AG04449 (cell line): ENCODE measurements at regions not wholly inside any gene's neighbourhood (a gene's known extent, or its start where the extent isn't known, plus 50 kb on each side); places are given as distances from the start of the nearest gene placed in this dataset.
A peak's percentile ranks its signal among the peaks of the same experiment; 100 is the strongest.

Experiments used
- CTCF ChIA-PET: fragments of 350-600 bp; formaldehyde crosslinking; extraction: SDS; loops from one replicate; lab custom pipeline; 2021; ENCODE audit warnings: antibody characterized with exemption; lab: Yijun Ruan, JAX
- POLR2A ChIA-PET: fragments of 400-600, 350-600 bp; formaldehyde crosslinking; extraction: SDS; loops from one replicate; lab custom pipeline; 2020; ENCODE audit warnings: antibody characterized with exemption, inconsistent platforms; lab: Yijun Ruan, JAX
- DNase-seq: peaks from one replicate; pipeline ENCODE4 v3.0.0-alpha.2; 2010; ENCODE audit warnings: low read depth, low spot score
- H3K4me3 ChIP-seq: 2 replicates; pipeline ENCODE4 v1.5.1; 2011; ENCODE audit warnings: low read depth, mild to moderate bottlenecking, control low read depth, low read length
- TF ChIP-seq, protein P1 (sequence below): IDR thresholded peaks from one replicate; pipeline ENCODE4 v1.5.1; 2011; ENCODE audit warnings: mild to moderate bottlenecking, moderate library complexity, low read length, control low read depth, inconsistent platforms; ENCODE audit not compliant: insufficient read depth; ENCODE audit errors: missing control alignments

DNA sequence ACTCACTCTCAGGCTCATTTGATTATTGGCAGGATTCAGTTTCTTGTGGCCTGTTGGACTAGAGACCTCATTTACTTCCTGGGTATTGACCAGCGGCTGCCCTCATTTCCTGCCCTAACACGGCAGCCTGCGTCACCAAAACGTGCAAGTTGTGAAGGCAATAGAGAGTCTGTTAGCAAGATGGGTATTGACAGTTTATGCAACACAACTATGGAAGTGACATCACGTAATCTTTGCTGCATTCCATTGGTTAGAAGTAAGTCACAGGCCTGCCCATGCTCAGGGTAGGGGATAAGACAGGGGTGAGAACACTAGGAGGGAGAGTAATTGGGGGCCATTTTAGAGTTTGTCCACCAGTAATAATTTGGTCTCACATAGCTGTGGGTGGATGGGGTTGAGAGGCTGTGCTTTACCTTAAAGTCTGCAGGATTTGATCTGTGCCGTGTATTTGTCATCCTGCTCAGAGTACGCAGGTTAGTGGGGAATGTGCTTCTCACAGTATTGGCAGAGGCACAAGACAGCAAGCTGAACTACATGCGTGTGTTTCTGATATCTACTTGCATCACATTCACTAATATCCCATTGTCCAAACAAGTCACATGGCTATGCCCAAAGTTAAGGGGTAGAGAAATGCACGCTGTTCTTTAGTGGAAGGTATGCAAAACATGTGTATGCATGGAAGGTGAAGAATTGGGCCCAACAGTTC, 83.3 kb downstream of the EDEM1 start:
- POLR2A ChIA-PET: no interaction called here
- TF ChIP-seq, protein P1, sequence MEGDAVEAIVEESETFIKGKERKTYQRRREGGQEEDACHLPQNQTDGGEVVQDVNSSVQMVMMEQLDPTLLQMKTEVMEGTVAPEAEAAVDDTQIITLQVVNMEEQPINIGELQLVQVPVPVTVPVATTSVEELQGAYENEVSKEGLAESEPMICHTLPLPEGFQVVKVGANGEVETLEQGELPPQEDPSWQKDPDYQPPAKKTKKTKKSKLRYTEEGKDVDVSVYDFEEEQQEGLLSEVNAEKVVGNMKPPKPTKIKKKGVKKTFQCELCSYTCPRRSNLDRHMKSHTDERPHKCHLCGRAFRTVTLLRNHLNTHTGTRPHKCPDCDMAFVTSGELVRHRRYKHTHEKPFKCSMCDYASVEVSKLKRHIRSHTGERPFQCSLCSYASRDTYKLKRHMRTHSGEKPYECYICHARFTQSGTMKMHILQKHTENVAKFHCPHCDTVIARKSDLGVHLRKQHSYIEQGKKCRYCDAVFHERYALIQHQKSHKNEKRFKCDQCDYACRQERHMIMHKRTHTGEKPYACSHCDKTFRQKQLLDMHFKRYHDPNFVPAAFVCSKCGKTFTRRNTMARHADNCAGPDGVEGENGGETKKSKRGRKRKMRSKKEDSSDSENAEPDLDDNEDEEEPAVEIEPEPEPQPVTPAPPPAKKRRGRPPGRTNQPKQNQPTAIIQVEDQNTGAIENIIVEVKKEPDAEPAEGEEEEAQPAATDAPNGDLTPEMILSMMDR: no peak
- DNase-seq: no peak
- no peak overlapping the region for H3K4me3 ChIP-seq
- CTCF ChIA-PET: no interaction called here

DNA sequence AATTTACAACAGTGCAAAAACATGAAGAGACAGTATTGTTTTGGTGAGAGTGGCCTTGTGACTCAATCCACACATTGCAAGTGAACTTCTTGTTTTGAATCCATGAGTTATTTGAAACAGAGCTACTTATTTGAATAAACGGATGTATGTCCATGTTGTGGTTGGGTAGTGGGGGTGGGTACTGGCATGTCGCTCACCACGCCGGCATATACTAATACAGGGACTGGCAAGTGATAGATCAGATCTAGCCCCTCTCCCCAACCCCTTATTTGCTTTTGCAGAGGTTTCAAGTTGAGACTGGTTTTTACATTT, 83.8 kb downstream of the EDEM1 start:
- TF ChIP-seq, protein P1: no peak
- H3K4me3 ChIP-seq: no peak overlapping the region
- CTCF ChIA-PET: no interaction called here
- DNase-seq: no peak
- POLR2A ChIA-PET: no interaction called here

DNA sequence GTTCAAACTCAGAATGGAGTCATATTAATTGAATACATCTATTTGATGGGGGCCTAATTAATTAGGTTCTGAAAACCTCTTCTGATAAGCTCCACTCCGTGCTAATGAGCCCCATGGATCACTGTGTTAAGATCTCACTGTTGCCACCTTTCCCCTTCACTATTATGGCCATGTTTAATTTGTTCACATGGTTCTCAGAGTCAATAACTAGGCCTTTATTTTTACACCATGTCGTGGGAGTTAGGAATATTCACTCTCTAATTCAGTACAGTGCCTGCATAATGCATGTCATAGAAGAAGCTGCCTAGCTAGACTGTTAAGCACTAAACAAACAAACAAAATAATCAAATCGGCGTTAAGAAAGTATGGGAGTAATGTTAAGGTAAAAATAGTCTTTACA, 84.9 kb downstream of the EDEM1 start:
- CTCF ChIA-PET: no interaction called here
- POLR2A ChIA-PET: no interaction called here
- H3K4me3 ChIP-seq: no peak overlapping the region
- TF ChIP-seq, protein P1: no peak
- no peak for DNase-seq

DNA sequence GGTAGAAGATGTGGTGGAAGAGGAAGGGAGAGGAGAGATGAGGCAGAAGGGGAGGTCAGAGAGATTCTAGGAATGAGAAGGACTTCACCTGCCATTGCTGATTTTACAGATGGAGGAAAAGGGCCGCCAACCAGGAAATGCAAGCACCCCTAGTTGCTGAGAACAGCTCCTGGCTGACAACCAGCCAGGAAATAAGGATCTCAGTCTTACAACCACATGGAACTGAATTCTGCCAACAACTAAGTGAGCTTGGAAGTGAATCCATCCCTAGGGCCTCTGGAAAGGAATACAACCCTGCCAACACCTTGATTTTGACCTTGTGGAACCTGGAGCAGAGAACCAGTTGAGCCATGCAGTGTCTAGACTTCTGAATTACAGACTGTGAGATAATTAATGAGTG, 86.6 kb downstream of the EDEM1 start:
- ChIA-PET CTCF (interaction anchor here (1.2 to 1.3 kb wide), 2 partner anchors 16 to 19 kb away, joined by 3 read pairs; no protein-coding TSS in a partner anchor), POLR2A (no interaction called here)
- DNase-seq: no peak
- TF ChIP-seq, protein P1: no peak
- no peak overlapping the region for H3K4me3 ChIP-seq

DNA sequence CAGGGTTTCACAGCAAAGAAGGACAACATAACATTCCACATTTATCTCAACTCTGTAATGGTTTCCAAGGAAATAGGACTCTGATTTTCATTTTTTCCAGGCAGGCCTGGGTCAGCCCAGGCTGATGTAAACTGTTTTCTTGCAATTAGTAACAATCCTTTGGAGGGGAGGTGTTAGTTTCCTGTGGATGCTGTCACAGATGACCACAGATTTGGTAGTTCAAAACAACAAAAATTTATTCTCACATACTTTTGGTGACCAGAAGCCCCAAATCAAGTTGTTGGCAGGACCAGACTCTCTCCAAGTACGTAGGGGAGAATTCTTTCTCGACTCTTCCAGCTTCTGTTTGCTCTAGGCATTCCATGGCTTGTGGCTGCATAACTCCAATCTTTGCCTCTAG, 88.0 kb downstream of the EDEM1 start:
- ChIA-PET POLR2A (interaction anchor here (0.7 kb wide), 1 partner anchor 10 kb away, joined by 3 read pairs; no protein-coding TSS in a partner anchor), CTCF (interaction anchor here (1.1 to 1.7 kb wide), 3 partner anchors 10 to 564 kb away, joined by 3 to 5 read pairs (median 3); no protein-coding TSS in a partner anchor)
- H3K4me3 ChIP-seq: no peak overlapping the region
- DNase-seq: peak; percentile 91
- TF ChIP-seq, protein P1: no peak

DNA sequence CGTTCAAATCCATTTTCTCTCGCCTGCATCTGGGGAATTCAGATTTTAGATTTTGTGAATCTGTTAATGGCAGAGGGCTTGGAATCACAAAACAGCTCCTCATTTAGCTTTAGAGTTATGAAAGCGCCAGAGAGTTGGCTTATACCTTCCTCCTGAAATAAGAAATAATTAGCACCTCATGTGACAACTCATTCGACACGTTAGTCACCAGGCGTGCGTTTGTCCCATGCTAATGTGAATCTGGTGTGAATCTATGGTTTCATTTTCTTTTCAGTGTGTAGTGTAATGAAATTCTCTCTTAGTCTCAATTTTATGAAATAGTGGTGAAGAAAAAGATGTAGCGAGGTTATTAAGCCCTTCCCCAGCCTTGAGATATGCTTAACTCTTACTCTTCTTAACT, 89.4 kb downstream of the EDEM1 start:
- ChIA-PET CTCF (interaction anchor here (1.5 to 1.7 kb wide), 2 partner anchors 16 to 566 kb away, joined by 3 to 5 read pairs; no protein-coding TSS in a partner anchor), POLR2A (no interaction called here)
- no peak for DNase-seq
- H3K4me3 ChIP-seq: no peak overlapping the region
- TF ChIP-seq, protein P1: no peak
